ENCODE measurements at regions not wholly inside any gene's neighbourhood (a gene's known extent, or its start where the extent isn't known, plus 50 kb on each side); places are given as distances from the start of the nearest gene placed in this dataset.

- Histone ChIP-seq H3K27me3 (replicated peaks in 1 of 2; ENCODE audit: control insufficient read depth in 2 of 2, extremely low read depth in 1 of 2, insufficient read depth in 2 of 2, low read length in 1 of 2) (peaks cover 0 to 26% of the 10 kb centered on the region in 2 experiments), H3K36me3 (ENCODE audit: control insufficient read depth in 2 of 2, extremely low read depth in 1 of 2, insufficient read depth in 1 of 2, low read length in 1 of 2) (no peaks in the 10 kb centered on the region), H3K4me3 (ENCODE audit: control insufficient read depth in 1 of 2, extremely low read depth in 1 of 2, low read length in 1 of 2) (no peak overlapping the region), H3K9me3 (no peaks in the 10 kb centered on the region), H3K4me1 (ENCODE audit: control insufficient read depth in 1 of 2, extremely low read depth in 1 of 2, insufficient read depth in 2 of 2, low read length in 2 of 2) (peaks cover 0 to 8% of the 10 kb centered on the region in 2 experiments), H3K27ac (ENCODE audit: low read length) (no peak overlapping the region)
- DNase-seq = peak in 28 of 35 experiments; percentile 6 to 61 (median 24)
- ChIA-PET CTCF (interaction anchor here in 1 of 2 donors (0.6 to 0.8 kb wide), 2 partner anchors 131 to 1130 kb away, joined by 3 read pairs; no protein-coding TSS in a partner anchor), POLR2A (interaction anchor here in 1 of 2 donors (0.6 kb wide), 2 partner anchors 27 to 698 kb away, joined by 3 to 4 read pairs; no protein-coding TSS in a partner anchor)
- Mint-ChIP-seq H3K4me1 (no peaks in the 10 kb centered on the region), H3K27me3 (peaks cover 0 to 4% of the 10 kb centered on the region in 2 donors), H3K4me3 (no peak overlapping the region), H3K36me3 (no peaks in the 10 kb centered on the region), H3K27ac (no peak overlapping the region), H3K9me3 (peaks cover 2 to 6% (median 4%) of the 10 kb centered on the region in 3 donors)
- no peak for ATAC-seq (replicated peaks in 1 of 4)
- whole genome bisulfite sequencing (ENCODE audit: insufficient coverage) = 49% methylated on average over 6 of the region's 8 CpGs
Observed at GRCh38 chr17:77741109-77741508, 217.4 kb upstream of the TNRC6C start.

- no peak overlapping the region for H3K27ac Mint-ChIP-seq
- no peaks in the 10 kb centered on the region for H3K4me1 Mint-ChIP-seq
- no peaks in the 10 kb centered on the region for H3K36me3 Mint-ChIP-seq
- WGBS (ENCODE audit: insufficient coverage) = 93% methylated on average over 6 of the region's 8 CpGs
- H3K27me3 Mint-ChIP-seq = peaks cover 0 to 4% of the 10 kb centered on the region in 2 donors
- DNase-seq = no peak
- ATAC-seq (replicated peaks in 1 of 4) = no peak
- H3K4me1 ChIP-seq (ENCODE audit: control insufficient read depth in 1 of 2, extremely low read depth in 1 of 2, insufficient read depth in 2 of 2, low read length in 2 of 2) = peaks cover 0 to 8% of the 10 kb centered on the region in 2 experiments
- H3K36me3 ChIP-seq (ENCODE audit: control insufficient read depth in 2 of 2, extremely low read depth in 1 of 2, insufficient read depth in 1 of 2, low read length in 1 of 2) = no peaks in the 10 kb centered on the region
- H3K4me3 ChIP-seq (ENCODE audit: control insufficient read depth in 1 of 2, extremely low read depth in 1 of 2, low read length in 1 of 2) = no peak overlapping the region
- H3K9me3 ChIP-seq = no peaks in the 10 kb centered on the region
- peaks cover 2 to 6% (median 4%) of the 10 kb centered on the region in 3 donors for H3K9me3 Mint-ChIP-seq
- CTCF ChIA-PET = interaction anchor here in 1 of 2 donors (0.6 kb wide), 1 partner anchor 1008 kb away, joined by 5 read pairs; no protein-coding TSS in a partner anchor
- POLR2A ChIA-PET = no interaction called here
- H3K27ac ChIP-seq (ENCODE audit: low read length) = no peak overlapping the region
- no peak overlapping the region for H3K4me3 Mint-ChIP-seq
- peaks cover 0 to 24% of the 10 kb centered on the region in 2 experiments for H3K27me3 ChIP-seq (replicated peaks in 1 of 2; ENCODE audit: control insufficient read depth in 2 of 2, extremely low read depth in 1 of 2, insufficient read depth in 2 of 2, low read length in 1 of 2)
Observed at GRCh38 chr17:77742579-77742978, 215.9 kb upstream of the TNRC6C start.

- Mint-ChIP-seq H3K36me3 (no peaks in the 10 kb centered on the region), H3K27me3 (no peaks in the 10 kb centered on the region), H3K9me3 (peaks cover 2 to 6% (median 4%) of the 10 kb centered on the region in 3 donors), H3K27ac (no peak overlapping the region), H3K4me1 (no peaks in the 10 kb centered on the region), H3K4me3 (no peak overlapping the region)
- no peaks in the 10 kb centered on the region for H3K9me3 ChIP-seq
- no peak overlapping the region for H3K4me3 ChIP-seq (ENCODE audit: control insufficient read depth in 1 of 2, extremely low read depth in 1 of 2, low read length in 1 of 2)
- no peak for ATAC-seq (replicated peaks in 1 of 4)
- H3K27me3 ChIP-seq (replicated peaks in 1 of 2; ENCODE audit: control insufficient read depth in 2 of 2, extremely low read depth in 1 of 2, insufficient read depth in 2 of 2, low read length in 1 of 2) = peaks cover 0 to 28% of the 10 kb centered on the region in 2 experiments
- H3K36me3 ChIP-seq (ENCODE audit: control insufficient read depth in 2 of 2, extremely low read depth in 1 of 2, insufficient read depth in 1 of 2, low read length in 1 of 2) = no peaks in the 10 kb centered on the region
- H3K4me1 ChIP-seq (ENCODE audit: control insufficient read depth in 1 of 2, extremely low read depth in 1 of 2, insufficient read depth in 2 of 2, low read length in 2 of 2) = peaks cover 0 to 8% of the 10 kb centered on the region in 2 experiments
- ChIA-PET POLR2A (no interaction called here), CTCF (no interaction called here)
- 83% methylated on average over 16 of the region's 21 CpGs for whole genome bisulfite sequencing (ENCODE audit: insufficient coverage)
- no peak for DNase-seq
- no peak overlapping the region for H3K27ac ChIP-seq (ENCODE audit: low read length)
Observed at GRCh38 chr17:77744066-77744988, 214.2 kb upstream of the TNRC6C start.

- peaks cover 2 to 6% (median 4%) of the 10 kb centered on the region in 3 donors for H3K9me3 Mint-ChIP-seq
- no peak overlapping the region for H3K4me3 Mint-ChIP-seq
- ChIA-PET POLR2A (interaction anchor here in 1 of 2 donors (0.9 kb wide), 1 partner anchor 10 kb away, joined by 3 read pairs; no protein-coding TSS in a partner anchor), CTCF (interaction anchor here in 1 of 2 donors (1.3 kb wide), 1 partner anchor 79 kb away, joined by 4 read pairs; no protein-coding TSS in a partner anchor)
- H3K27me3 Mint-ChIP-seq = no peaks in the 10 kb centered on the region
- peaks cover 0 to 30% of the 10 kb centered on the region in 2 experiments for H3K27me3 ChIP-seq (replicated peaks in 1 of 2; ENCODE audit: control insufficient read depth in 2 of 2, extremely low read depth in 1 of 2, insufficient read depth in 2 of 2, low read length in 1 of 2)
- no peaks in the 10 kb centered on the region for H3K36me3 Mint-ChIP-seq
- H3K27ac ChIP-seq (ENCODE audit: low read length) = no peak overlapping the region
- no peaks in the 10 kb centered on the region for H3K4me1 Mint-ChIP-seq
- ATAC-seq (replicated peaks in 1 of 4) (no peak), DNase-seq (no peak)
- no peaks in the 10 kb centered on the region for H3K9me3 ChIP-seq
- H3K4me3 ChIP-seq (ENCODE audit: control insufficient read depth in 1 of 2, extremely low read depth in 1 of 2, low read length in 1 of 2) = no peak overlapping the region
- H3K27ac Mint-ChIP-seq = no peak overlapping the region
- no peaks in the 10 kb centered on the region for H3K36me3 ChIP-seq (ENCODE audit: control insufficient read depth in 2 of 2, extremely low read depth in 1 of 2, insufficient read depth in 1 of 2, low read length in 1 of 2)
- WGBS (ENCODE audit: insufficient coverage) = no CpG with 5 or more reads among the region's 2 CpGs
- peaks cover 0 to 8% of the 10 kb centered on the region in 2 experiments for H3K4me1 ChIP-seq (ENCODE audit: control insufficient read depth in 1 of 2, extremely low read depth in 1 of 2, insufficient read depth in 2 of 2, low read length in 2 of 2)
Observed at GRCh38 chr17:77745702-77746101, 212.8 kb upstream of the TNRC6C start.

- Mint-ChIP-seq H3K27ac (no peak overlapping the region), H3K4me1 (no peaks in the 10 kb centered on the region), H3K27me3 (no peaks in the 10 kb centered on the region), H3K36me3 (no peaks in the 10 kb centered on the region), H3K4me3 (no peak overlapping the region), H3K9me3 (peaks cover 2 to 6% (median 4%) of the 10 kb centered on the region in 3 donors)
- no peak overlapping the region for H3K27ac ChIP-seq (ENCODE audit: low read length)
- DNase-seq (no peak), ATAC-seq (replicated peaks in 1 of 4) (no peak)
- peaks cover 0 to 2% of the 10 kb centered on the region in 2 experiments for H3K4me1 ChIP-seq (ENCODE audit: control insufficient read depth in 1 of 2, extremely low read depth in 1 of 2, insufficient read depth in 2 of 2, low read length in 2 of 2)
- ChIA-PET CTCF (interaction anchor here in 1 of 2 donors (1.3 kb wide), 1 partner anchor 79 kb away, joined by 4 read pairs; no protein-coding TSS in a partner anchor), POLR2A (no interaction called here)
- WGBS (ENCODE audit: insufficient coverage) = 93% methylated on average over 6 of the region's 8 CpGs
- no peaks in the 10 kb centered on the region for H3K36me3 ChIP-seq (ENCODE audit: control insufficient read depth in 2 of 2, extremely low read depth in 1 of 2, insufficient read depth in 1 of 2, low read length in 1 of 2)
- peaks cover 0 to 30% of the 10 kb centered on the region in 2 experiments for H3K27me3 ChIP-seq (replicated peaks in 1 of 2; ENCODE audit: control insufficient read depth in 2 of 2, extremely low read depth in 1 of 2, insufficient read depth in 2 of 2, low read length in 1 of 2)
- H3K9me3 ChIP-seq = no peaks in the 10 kb centered on the region
- H3K4me3 ChIP-seq (ENCODE audit: control insufficient read depth in 1 of 2, extremely low read depth in 1 of 2, low read length in 1 of 2) = no peak overlapping the region
Observed at GRCh38 chr17:77746393-77746792, 212.1 kb upstream of the TNRC6C start.

GRCh38 chr17:77746896-77747554 is 211.5 kb upstream of the TNRC6C start:
- Mint-ChIP-seq H3K27ac (no peak overlapping the region), H3K4me3 (no peak overlapping the region), H3K36me3 (no peaks in the 10 kb centered on the region), H3K4me1 (no peaks in the 10 kb centered on the region), H3K27me3 (no peaks in the 10 kb centered on the region), H3K9me3 (peaks cover 2 to 6% (median 4%) of the 10 kb centered on the region in 3 donors)
- ChIA-PET CTCF (interaction anchor here in 1 of 2 donors (1.3 kb wide), 1 partner anchor 80 kb away, joined by 4 read pairs; no protein-coding TSS in a partner anchor), POLR2A (no interaction called here)
- no peak overlapping the region for H3K4me3 ChIP-seq (ENCODE audit: control insufficient read depth in 1 of 2, extremely low read depth in 1 of 2, low read length in 1 of 2)
- H3K36me3 ChIP-seq (ENCODE audit: control insufficient read depth in 2 of 2, extremely low read depth in 1 of 2, insufficient read depth in 1 of 2, low read length in 1 of 2) = no peaks in the 10 kb centered on the region
- no peaks in the 10 kb centered on the region for H3K9me3 ChIP-seq
- DNase-seq (no peak), ATAC-seq (replicated peaks in 1 of 4) (no peak)
- WGBS (ENCODE audit: insufficient coverage) = 79% methylated on average over 3 of the region's 8 CpGs
- H3K27me3 ChIP-seq (replicated peaks in 1 of 2; ENCODE audit: control insufficient read depth in 2 of 2, extremely low read depth in 1 of 2, insufficient read depth in 2 of 2, low read length in 1 of 2) = peaks cover 0 to 25% of the 10 kb centered on the region in 2 experiments
- H3K4me1 ChIP-seq (ENCODE audit: control insufficient read depth in 1 of 2, extremely low read depth in 1 of 2, insufficient read depth in 2 of 2, low read length in 2 of 2) = no peaks in the 10 kb centered on the region
- no peak overlapping the region for H3K27ac ChIP-seq (ENCODE audit: low read length)
